ENCODE measurements at regions not wholly inside any gene's neighbourhood (a gene's known extent, or its start where the extent isn't known, plus 50 kb on each side); places are given as distances from the start of the nearest gene placed in this dataset.

DNA sequence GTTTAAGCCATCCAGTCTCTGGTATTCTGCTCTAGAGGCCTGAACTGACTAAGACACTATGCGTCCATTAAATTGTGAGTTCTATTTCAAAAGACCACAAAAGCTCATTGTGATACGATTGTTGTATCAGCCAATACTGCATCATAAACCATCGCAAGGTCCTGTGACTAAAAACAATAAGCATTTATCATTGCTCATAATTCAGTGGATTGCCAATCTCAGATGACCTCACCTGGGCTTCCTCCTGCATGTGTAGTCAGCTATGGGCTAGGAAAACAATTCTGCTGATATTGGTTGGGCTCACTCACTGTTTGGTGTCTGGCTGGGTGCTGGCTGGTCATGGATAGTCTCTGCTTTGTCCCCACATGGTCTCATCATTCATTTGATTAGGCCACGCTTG is 592.7 kb upstream of the BTBD3 start:
- no peak overlapping the region for H2AFZ ChIP-seq (ENCODE audit: low read length)

More for the DNA sequence above, 592.7 kb upstream of the BTBD3 start:
- no peak overlapping the region for H3K4me3 ChIP-seq (replicated peaks in 1 of 3; ENCODE audit: insufficient read depth in 1 of 3, low read depth in 2 of 3, low read length in 3 of 3)
- TF ChIP-seq SMAD1 (CRISPR knock-in tag; IDR thresholded peaks at IDR 0.05; ENCODE audit: borderline replicate concordance, low read depth) = no peak
- no peak for TF ChIP-seq ZNF800 (CRISPR knock-in tag; IDR thresholded peaks at IDR 0.05)
- TF ChIP-seq, protein P1, sequence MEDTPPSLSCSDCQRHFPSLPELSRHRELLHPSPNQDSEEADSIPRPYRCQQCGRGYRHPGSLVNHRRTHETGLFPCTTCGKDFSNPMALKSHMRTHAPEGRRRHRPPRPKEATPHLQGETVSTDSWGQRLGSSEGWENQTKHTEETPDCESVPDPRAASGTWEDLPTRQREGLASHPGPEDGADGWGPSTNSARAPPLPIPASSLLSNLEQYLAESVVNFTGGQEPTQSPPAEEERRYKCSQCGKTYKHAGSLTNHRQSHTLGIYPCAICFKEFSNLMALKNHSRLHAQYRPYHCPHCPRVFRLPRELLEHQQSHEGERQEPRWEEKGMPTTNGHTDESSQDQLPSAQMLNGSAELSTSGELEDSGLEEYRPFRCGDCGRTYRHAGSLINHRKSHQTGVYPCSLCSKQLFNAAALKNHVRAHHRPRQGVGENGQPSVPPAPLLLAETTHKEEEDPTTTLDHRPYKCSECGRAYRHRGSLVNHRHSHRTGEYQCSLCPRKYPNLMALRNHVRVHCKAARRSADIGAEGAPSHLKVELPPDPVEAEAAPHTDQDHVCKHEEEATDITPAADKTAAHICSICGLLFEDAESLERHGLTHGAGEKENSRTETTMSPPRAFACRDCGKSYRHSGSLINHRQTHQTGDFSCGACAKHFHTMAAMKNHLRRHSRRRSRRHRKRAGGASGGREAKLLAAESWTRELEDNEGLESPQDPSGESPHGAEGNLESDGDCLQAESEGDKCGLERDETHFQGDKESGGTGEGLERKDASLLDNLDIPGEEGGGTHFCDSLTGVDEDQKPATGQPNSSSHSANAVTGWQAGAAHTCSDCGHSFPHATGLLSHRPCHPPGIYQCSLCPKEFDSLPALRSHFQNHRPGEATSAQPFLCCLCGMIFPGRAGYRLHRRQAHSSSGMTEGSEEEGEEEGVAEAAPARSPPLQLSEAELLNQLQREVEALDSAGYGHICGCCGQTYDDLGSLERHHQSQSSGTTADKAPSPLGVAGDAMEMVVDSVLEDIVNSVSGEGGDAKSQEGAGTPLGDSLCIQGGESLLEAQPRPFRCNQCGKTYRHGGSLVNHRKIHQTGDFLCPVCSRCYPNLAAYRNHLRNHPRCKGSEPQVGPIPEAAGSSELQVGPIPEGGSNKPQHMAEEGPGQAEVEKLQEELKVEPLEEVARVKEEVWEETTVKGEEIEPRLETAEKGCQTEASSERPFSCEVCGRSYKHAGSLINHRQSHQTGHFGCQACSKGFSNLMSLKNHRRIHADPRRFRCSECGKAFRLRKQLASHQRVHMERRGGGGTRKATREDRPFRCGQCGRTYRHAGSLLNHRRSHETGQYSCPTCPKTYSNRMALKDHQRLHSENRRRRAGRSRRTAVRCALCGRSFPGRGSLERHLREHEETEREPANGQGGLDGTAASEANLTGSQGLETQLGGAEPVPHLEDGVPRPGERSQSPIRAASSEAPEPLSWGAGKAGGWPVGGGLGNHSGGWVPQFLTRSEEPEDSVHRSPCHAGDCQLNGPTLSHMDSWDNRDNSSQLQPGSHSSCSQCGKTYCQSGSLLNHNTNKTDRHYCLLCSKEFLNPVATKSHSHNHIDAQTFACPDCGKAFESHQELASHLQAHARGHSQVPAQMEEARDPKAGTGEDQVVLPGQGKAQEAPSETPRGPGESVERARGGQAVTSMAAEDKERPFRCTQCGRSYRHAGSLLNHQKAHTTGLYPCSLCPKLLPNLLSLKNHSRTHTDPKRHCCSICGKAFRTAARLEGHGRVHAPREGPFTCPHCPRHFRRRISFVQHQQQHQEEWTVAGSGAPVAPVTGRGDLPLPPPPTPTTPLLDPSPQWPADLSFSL (CRISPR knock-in tag; IDR thresholded peaks at IDR 0.05) = no peak
- TF ChIP-seq PRPF4 (IDR thresholded peaks at IDR 0.05; ENCODE audit: low read depth, low read length, poor library complexity, severe bottlenecking) = no peak
- TF ChIP-seq ZNF598 (CRISPR knock-in tag; IDR thresholded peaks at IDR 0.05; ENCODE audit: borderline replicate concordance) = no peak
- TF ChIP-seq TARDBP (CRISPR knock-in tag; IDR thresholded peaks at IDR 0.05) = no peak
- TF ChIP-seq SNAI1 (CRISPR knock-in tag; IDR thresholded peaks at IDR 0.05; ENCODE audit: borderline replicate concordance) = no peak
- no peak for TF ChIP-seq ZNF569 (CRISPR knock-in tag; IDR thresholded peaks at IDR 0.05; ENCODE audit: borderline replicate concordance)
- no peak for TF ChIP-seq GABPB1 (CRISPR knock-in tag; IDR thresholded peaks at IDR 0.05)
- TF ChIP-seq ZFP36L2 (CRISPR knock-in tag; IDR thresholded peaks at IDR 0.05) = no peak
- no peak for TF ChIP-seq RARA (CRISPR knock-in tag; IDR thresholded peaks at IDR 0.05)
- no TSS peak for BruUV-seq (replicated peaks)
- H4K20me1 ChIP-seq (ENCODE audit: insufficient read depth, low read length) = no peaks in the 10 kb centered on the region
- peaks cover 18% of the 10 kb centered on the region; the same call in 1 of the 2 replicates for H3K9me3 ChIP-seq (ENCODE audit: low read length)
- DNase-seq (ENCODE audit: low spot score) (no peak), FAIRE-seq (no peak), ATAC-seq (no peak)
- WGBS (ENCODE audit: low lambda C conversion rate) = 18% methylated on average over 4 of the region's 4 CpGs
- intact Hi-C loops (cut with micrococcal nuclease; ENCODE audit: unreplicated experiment) (no loop called here), in situ Hi-C loops (cut with HindIII; ENCODE audit: extremely low pct_ligation_motif_present, low pct_unique_long_range_greater_than_20kb) (no loop called here)
- H3K9ac ChIP-seq (ENCODE audit: insufficient read depth, low read depth, low read length) = no peak overlapping the region
- H3K79me2 ChIP-seq (ENCODE audit: insufficient read depth, low read length) = no peaks in the 10 kb centered on the region
- POLR2A ChIA-PET = no interaction called here
- no peak overlapping the region for H3K27ac ChIP-seq (ENCODE audit: extremely low read length, insufficient read depth, low read length)
- no peaks in the 10 kb centered on the region for H3K27me3 ChIP-seq (ENCODE audit: control insufficient read depth in 1 of 2, insufficient read depth in 2 of 2, low read length in 2 of 2)
- H3K4me1 ChIP-seq (ENCODE audit: insufficient read depth, low read length) = no peaks in the 10 kb centered on the region
- H3K36me3 ChIP-seq (replicated peaks in 1 of 2; ENCODE audit: control insufficient read depth in 1 of 2, insufficient read depth in 2 of 2, low read length in 2 of 2) = no peaks in the 10 kb centered on the region
- CTCF ChIA-PET (ENCODE audit: low intra/inter-chr PET ratio, low total read pairs) = no interaction called here
- H3K4me2 ChIP-seq (ENCODE audit: low read depth, low read length) = no peak overlapping the region
